Neuronal stem cell (in vitro differentiated cells): ENCODE measurements at regions not wholly inside any gene's neighbourhood (a gene's known extent, or its start where the extent isn't known, plus 50 kb on each side); places are given as distances from the start of the nearest gene placed in this dataset.
"Not testable (repeated sequence)": the region's sequence is repeated elsewhere in the genome, so short reads cannot be mapped to it uniquely, and the experiment has no call there.

Experiments
- DNase-seq: peaks from one replicate; pipeline ENCODE4 v3.0.0-alpha.2; 2013; ENCODE audit warnings: low spot score
- H2AFZ ChIP-seq: one replicate; pipeline ENCODE4 v1.6.1; 2013; ENCODE audit warnings: mild to moderate bottlenecking, low read length, inconsistent platforms
- H2AK5ac ChIP-seq: 2 replicates; pipeline ENCODE4 v1.6.1; 2013; ENCODE audit warnings: low read depth, mild to moderate bottlenecking, inconsistent platforms, low read length, moderate library complexity, mixed read lengths
- H2BK120ac ChIP-seq: 2 replicates; pipeline ENCODE4 v1.6.1; 2013; ENCODE audit warnings: low read depth, mild to moderate bottlenecking, inconsistent platforms, low read length, moderate library complexity, mixed read lengths
- H2BK12ac ChIP-seq: one replicate; pipeline ENCODE4 v1.6.1; 2013; ENCODE audit warnings: low read length, inconsistent platforms
- H2BK15ac ChIP-seq: 2 replicates; pipeline ENCODE4 v1.6.1; 2013; ENCODE audit warnings: mild to moderate bottlenecking, low read length, inconsistent platforms, mixed read lengths
- H2BK5ac ChIP-seq: one replicate; pipeline ENCODE4 v1.6.1; 2013; ENCODE audit warnings: inconsistent platforms, mild to moderate bottlenecking, low read length, moderate library complexity
- H3K14ac ChIP-seq: one replicate; pipeline ENCODE4 v1.6.1; 2013; ENCODE audit warnings: low read length, inconsistent platforms
- H3K18ac ChIP-seq: 2 replicates; pipeline ENCODE4 v1.6.1; 2013; ENCODE audit warnings: low read length, inconsistent platforms
- H3K23ac ChIP-seq: 2 replicates; pipeline ENCODE4 v1.6.1; 2013; ENCODE audit warnings: low read depth, mild to moderate bottlenecking, mixed read lengths, low read length, inconsistent platforms; ENCODE audit not compliant: poor library complexity
- H3K27ac ChIP-seq: replicated peaks from 3 replicates; pipeline ENCODE4 v1.5.1; 2013; ENCODE audit warnings: low read length, inconsistent platforms
- H3K27me3 ChIP-seq, 3 experiments: 2 replicates each; pipeline ENCODE4 v1.6.1; 2013; ENCODE audit warnings: low read length in 3 of 3, mild to moderate bottlenecking in 2 of 3, inconsistent platforms in 1 of 3, low read depth in 1 of 3, mixed read lengths in 1 of 3, moderate library complexity in 1 of 3; ENCODE audit not compliant: control insufficient read depth in 3 of 3, insufficient read depth in 3 of 3
- H3K36me3 ChIP-seq, 2 donors: replicated peaks in 1 of 2; 2 replicates each; pipeline ENCODE4 v1.6.1; 2013; ENCODE audit warnings: low read length in 2 of 2; ENCODE audit not compliant: control insufficient read depth in 2 of 2, insufficient read depth in 2 of 2
- H3K4ac ChIP-seq: 2 replicates; pipeline ENCODE4 v1.6.1; 2013; ENCODE audit warnings: inconsistent platforms, mild to moderate bottlenecking, low read length, moderate library complexity
- H3K4me1 ChIP-seq, 2 donors: 1 replicate in 1 of 2; 2 replicates in 1 of 2; pipeline ENCODE4 v1.6.1; 2013; ENCODE audit warnings: low read length in 2 of 2, low read depth in 1 of 2; ENCODE audit not compliant: control insufficient read depth in 2 of 2, insufficient read depth in 1 of 2
- H3K4me2 ChIP-seq: one replicate; pipeline ENCODE4 v1.6.1; 2013; ENCODE audit warnings: mild to moderate bottlenecking, low read length, inconsistent platforms; ENCODE audit not compliant: insufficient read depth, poor library complexity, severe bottlenecking
- H3K4me3 ChIP-seq, 2 donors: 2 replicates each; pipeline ENCODE4 v1.5.1; 2013; ENCODE audit warnings: low read length in 2 of 2, mild to moderate bottlenecking in 2 of 2, inconsistent platforms in 1 of 2, moderate library complexity in 1 of 2
- H3K79me1 ChIP-seq: one replicate; pipeline ENCODE4 v1.6.1; 2013; ENCODE audit warnings: low read depth, mild to moderate bottlenecking, inconsistent platforms, low read length, moderate library complexity
- H3K9ac ChIP-seq: one replicate; pipeline ENCODE4 v1.6.1; 2013; ENCODE audit warnings: mild to moderate bottlenecking, low read depth, low read length, inconsistent platforms; ENCODE audit not compliant: poor library complexity
- H3K9me3 ChIP-seq, 2 donors: replicated peaks in 1 of 2; 2 replicates each; pipeline versions ENCODE3 to v1.6.1; 2013; ENCODE audit warnings: low read length in 2 of 2, mild to moderate bottlenecking in 2 of 2, inconsistent platforms in 1 of 2, low read depth in 1 of 2, mixed read lengths in 1 of 2, moderate library complexity in 1 of 2; ENCODE audit not compliant: control insufficient read depth in 2 of 2, insufficient read depth in 1 of 2
- H4K8ac ChIP-seq: one replicate; pipeline ENCODE4 v1.6.1; 2013; ENCODE audit warnings: low read depth, mild to moderate bottlenecking, inconsistent platforms, low read length, moderate library complexity
- H4K91ac ChIP-seq: one replicate; pipeline ENCODE4 v1.6.1; 2013; ENCODE audit warnings: low read length, low read depth, mild to moderate bottlenecking, inconsistent platforms; ENCODE audit not compliant: poor library complexity
- WGBS, 2 donors: extraction: QIAGEN DNeasy Blood & Tissue Kit; methylation state at CpG; one replicate each; pipeline ENCODE4 v1.1.7; 2013; ENCODE audit warnings: missing lambda C conversion rate in 2 of 2, mixed read lengths in 1 of 2; ENCODE audit not compliant: insufficient read length in 2 of 2, insufficient replicate concordance in 1 of 2; ENCODE audit errors: extremely low coverage in 2 of 2; 5-methylcytosine and 5-hydroxymethylcytosine counted together

GRCh38 chr10:62704121-62704520 is 100.4 kb upstream of the ADO start:
- not testable (repeated sequence) for H3K4ac ChIP-seq, H2BK15ac ChIP-seq, H3K18ac ChIP-seq, H3K9ac ChIP-seq, H3K4me3 ChIP-seq, H2BK5ac ChIP-seq, H4K91ac ChIP-seq, H3K79me1 ChIP-seq, DNase-seq, H3K23ac ChIP-seq, H2BK12ac ChIP-seq, H4K8ac ChIP-seq, H3K27ac ChIP-seq, H2AFZ ChIP-seq, H3K4me2 ChIP-seq, H3K14ac ChIP-seq, H2AK5ac ChIP-seq, H3K4me1 ChIP-seq, H3K36me3 ChIP-seq, H3K27me3 ChIP-seq, H2BK120ac ChIP-seq
- H3K9me3 ChIP-seq, result peaks cover 0 to 17% of the 10 kb centered on the region in 2 donors
- no CpG with 5 or more reads among the region's 3 CpGs for WGBS, 2 donors

- Histone ChIP-seq H3K14ac (no peak overlapping the region), H4K8ac (no peak overlapping the region), H3K9ac (no peak overlapping the region), H3K9me3 (peaks cover 0 to 6% of the 10 kb centered on the region in 2 donors), H2AFZ (no peak overlapping the region), H3K23ac (no peak overlapping the region), H3K4me2 (no peak overlapping the region), H3K4ac (no peak overlapping the region), H3K79me1 (no peaks in the 10 kb centered on the region), H3K36me3 (no peaks in the 10 kb centered on the region), H2BK12ac (no peak overlapping the region), H3K4me3 (no peak overlapping the region), H2BK5ac (no peak overlapping the region), H3K27ac (no peak overlapping the region), H3K18ac (no peak overlapping the region), H2AK5ac (no peak overlapping the region), H3K4me1 (no peaks in the 10 kb centered on the region), H2BK120ac (no peak overlapping the region), H2BK15ac (no peak overlapping the region), H3K27me3 (no peaks in the 10 kb centered on the region), H4K91ac (no peak overlapping the region)
- WGBS, 2 donors, result no CpG with 5 or more reads among the region's 2 CpGs
- no peak for DNase-seq
Measured at GRCh38 chr10:62705789-62706188, 98.7 kb upstream of the ADO start.

- DNase-seq, result no peak
- Histone ChIP-seq H3K79me1 (no peaks in the 10 kb centered on the region), H3K4me2 (no peak overlapping the region), H2AK5ac (no peak overlapping the region), H3K18ac (no peak overlapping the region), H4K8ac (no peak overlapping the region), H3K4ac (no peak overlapping the region), H3K27ac (no peak overlapping the region), H3K14ac (no peak overlapping the region), H3K9me3 (peaks cover 0 to 7% of the 10 kb centered on the region in 2 donors), H2AFZ (no peak overlapping the region), H3K4me1 (peaks cover 0 to 2% of the 10 kb centered on the region in 2 donors), H3K23ac (no peak overlapping the region), H2BK12ac (no peak overlapping the region), H2BK120ac (no peak overlapping the region), H3K4me3 (no peak overlapping the region), H2BK5ac (no peak overlapping the region), H4K91ac (no peak overlapping the region), H3K36me3 (no peaks in the 10 kb centered on the region), H2BK15ac (no peak overlapping the region), H3K27me3 (no peaks in the 10 kb centered on the region), H3K9ac (no peak overlapping the region)
- WGBS, 2 donors, result no CpG with 5 or more reads among the region's 2 CpGs
Measured at GRCh38 chr10:62707810-62708209, 96.7 kb upstream of the ADO start.

- peaks cover 0 to 2% of the 10 kb centered on the region in 2 donors for H3K4me1 ChIP-seq
- no peaks in the 10 kb centered on the region for H3K79me1 ChIP-seq
- H2AK5ac ChIP-seq, result no peak overlapping the region
- no peaks in the 10 kb centered on the region for H3K27me3 ChIP-seq
- H3K9me3 ChIP-seq, result peaks cover 0 to 7% of the 10 kb centered on the region in 2 donors
- no peak for DNase-seq
- H4K91ac ChIP-seq, result no peak overlapping the region
- no peaks in the 10 kb centered on the region for H3K36me3 ChIP-seq
- H3K27ac ChIP-seq, result no peak overlapping the region
- no peak overlapping the region for H3K4me3 ChIP-seq
- no peak overlapping the region for H3K9ac ChIP-seq
- no peak overlapping the region for H3K4me2 ChIP-seq
- peak overlapping the region; percentile 11 for H2AFZ ChIP-seq
- H3K4ac ChIP-seq, result no peak overlapping the region
- no CpG with 5 or more reads among the region's 4 CpGs for WGBS, 2 donors
- H4K8ac ChIP-seq, result no peak overlapping the region
- no peak overlapping the region for H2BK15ac ChIP-seq
- no peak overlapping the region for H3K14ac ChIP-seq
- no peak overlapping the region for H2BK120ac ChIP-seq
- no peak overlapping the region for H2BK5ac ChIP-seq
- no peak overlapping the region for H3K23ac ChIP-seq
- no peak overlapping the region for H3K18ac ChIP-seq
- H2BK12ac ChIP-seq, result no peak overlapping the region
Measured at GRCh38 chr10:62708569-62708968, 96.0 kb upstream of the ADO start.
